ENCODE measurements at regions not wholly inside any gene's neighbourhood (a gene's known extent, or its start where the extent isn't known, plus 50 kb on each side); places are given as distances from the start of the nearest gene placed in this dataset.
"Not testable (repeated sequence)": the region's sequence is repeated elsewhere in the genome, so short reads cannot be mapped to it uniquely, and the experiment has no call there.

DNA sequence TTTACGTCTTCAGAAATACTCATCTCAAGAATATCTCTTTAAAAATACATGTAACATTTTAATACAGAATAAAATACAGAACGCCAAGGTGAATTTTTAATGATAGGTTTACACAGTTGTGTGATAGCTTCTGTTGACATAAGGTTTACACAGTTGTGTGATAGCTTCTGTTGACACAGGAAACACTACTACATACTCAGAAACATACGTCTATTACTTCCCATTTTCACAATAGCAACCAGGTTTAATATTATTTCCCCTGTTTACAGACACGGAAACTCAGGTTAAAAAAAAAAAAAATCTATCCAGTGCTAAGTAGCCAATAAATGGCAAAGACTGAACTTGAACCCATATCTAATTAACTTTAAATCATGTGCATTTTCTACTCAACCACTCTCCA is 571.2 kb downstream of the LIG4 start:
- DNase-seq, result no peak

DNA sequence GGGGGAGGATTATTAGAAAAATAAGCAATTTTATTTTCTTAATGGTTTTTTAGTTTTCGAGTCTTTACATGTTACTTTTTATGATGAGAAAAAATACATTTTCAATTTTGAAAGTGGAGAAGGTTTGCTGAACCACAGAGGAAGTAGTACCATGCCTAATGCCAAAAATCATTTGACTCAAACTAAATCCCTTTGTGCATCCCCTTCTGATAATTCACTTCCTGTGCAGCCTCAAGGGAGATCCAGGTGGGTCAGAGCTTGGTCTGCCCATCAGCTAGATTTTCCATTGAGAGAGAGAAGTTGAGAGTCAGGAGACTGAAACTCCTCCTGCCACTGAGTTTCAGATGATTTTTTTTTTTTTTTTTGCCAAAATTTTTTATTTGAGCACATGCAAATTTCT is 571.7 kb downstream of the LIG4 start:
- peak; percentile 35 for DNase-seq

DNA sequence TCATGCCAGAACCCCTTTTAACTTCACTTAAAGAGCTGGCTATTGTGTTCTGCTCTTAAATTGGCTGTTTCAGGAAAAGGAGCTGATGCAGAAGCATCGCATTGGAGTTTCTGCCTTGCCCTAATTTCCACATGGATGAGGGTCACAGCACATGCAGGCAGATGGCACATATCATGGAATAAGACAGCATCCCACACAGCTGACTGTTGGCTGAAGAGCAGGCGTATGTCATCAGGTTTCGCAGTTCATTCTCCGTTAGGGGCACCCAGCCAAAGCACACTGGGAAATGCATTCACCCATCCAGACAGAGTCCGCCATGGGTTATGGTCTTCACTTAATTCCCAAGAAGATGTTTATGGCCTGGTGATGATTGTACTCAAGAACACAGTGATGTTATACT is 572.5 kb downstream of the LIG4 start:
- DNase-seq, result peak; percentile 91

DNA sequence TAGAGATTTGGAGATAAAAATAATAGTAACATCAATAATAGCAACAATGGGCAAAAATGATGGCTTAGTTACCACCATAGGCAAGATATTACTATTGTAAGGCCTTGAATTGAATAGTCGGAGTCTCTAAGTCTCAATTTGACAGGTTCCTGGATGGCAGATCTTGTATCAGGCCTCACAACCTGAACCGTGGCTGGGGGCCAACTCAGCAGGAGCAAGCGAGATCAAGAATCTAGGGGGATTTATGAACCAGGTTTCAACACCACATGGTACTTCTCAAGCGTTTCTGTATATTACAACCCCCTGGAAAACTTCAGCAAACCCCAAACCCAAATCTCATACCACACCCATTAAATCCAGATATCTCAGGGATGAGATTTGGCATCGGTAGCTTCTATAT is 573.8 kb downstream of the LIG4 start:
- DNase-seq, result no peak

DNA sequence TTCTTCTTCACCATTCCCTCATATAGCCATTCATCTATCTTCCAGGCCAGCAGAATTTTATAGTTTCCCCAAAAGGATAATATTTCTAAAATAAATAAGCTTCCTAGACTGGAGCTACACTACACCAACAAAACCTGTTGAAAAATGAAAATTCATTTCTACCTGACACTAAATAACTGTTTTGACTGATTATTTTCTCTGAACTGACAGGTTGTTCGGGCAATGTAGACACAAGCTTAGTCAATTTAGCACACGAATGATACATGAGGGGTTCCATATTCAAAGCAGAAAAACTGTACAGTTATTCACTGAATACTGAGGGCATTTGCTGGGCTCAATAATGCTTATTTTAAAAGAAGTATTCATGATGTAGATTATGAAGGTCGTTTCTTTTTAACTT is 589.7 kb downstream of the LIG4 start:
- DNase-seq, result no peak

DNA sequence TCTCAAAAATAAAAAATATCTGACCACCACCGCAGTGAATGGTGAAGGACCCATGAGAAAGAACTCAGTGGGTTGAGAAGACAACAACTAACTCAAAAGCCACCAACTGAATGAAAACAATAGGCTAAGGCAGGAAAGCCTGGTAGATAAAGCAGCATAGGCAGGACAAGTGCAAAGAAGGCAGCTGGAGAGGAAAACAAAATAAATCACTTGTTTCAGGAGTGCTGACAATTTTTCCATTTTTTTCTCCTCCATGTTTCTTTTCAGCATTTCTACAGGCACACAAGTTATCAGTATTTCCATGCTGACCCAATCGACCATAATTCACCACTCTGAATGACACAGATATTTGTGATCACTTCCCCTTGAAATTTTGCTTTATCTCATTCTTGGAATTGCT is 597.8 kb downstream of the LIG4 start:
- DNase-seq, result no peak

DNA sequence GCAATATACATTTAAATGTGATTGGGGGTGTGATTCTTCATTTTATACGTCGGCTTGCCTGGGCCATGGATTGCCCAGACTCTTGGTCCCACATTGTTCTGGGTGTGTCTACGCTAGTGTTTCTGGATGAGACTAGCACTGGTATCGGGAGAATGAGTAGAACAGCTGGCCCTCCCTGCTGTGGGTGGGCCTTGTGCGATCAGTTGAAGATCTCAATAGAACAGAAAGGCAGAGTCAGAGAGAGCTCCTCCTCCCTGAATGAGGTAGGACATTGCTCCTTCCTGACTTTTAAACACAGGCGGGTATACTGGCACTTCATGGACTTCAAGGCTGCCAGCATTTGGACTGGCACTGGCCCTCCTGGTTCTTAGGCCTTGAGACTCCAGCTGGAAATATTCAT is 603.0 kb downstream of the LIG4 start:
- no peak for DNase-seq

DNA sequence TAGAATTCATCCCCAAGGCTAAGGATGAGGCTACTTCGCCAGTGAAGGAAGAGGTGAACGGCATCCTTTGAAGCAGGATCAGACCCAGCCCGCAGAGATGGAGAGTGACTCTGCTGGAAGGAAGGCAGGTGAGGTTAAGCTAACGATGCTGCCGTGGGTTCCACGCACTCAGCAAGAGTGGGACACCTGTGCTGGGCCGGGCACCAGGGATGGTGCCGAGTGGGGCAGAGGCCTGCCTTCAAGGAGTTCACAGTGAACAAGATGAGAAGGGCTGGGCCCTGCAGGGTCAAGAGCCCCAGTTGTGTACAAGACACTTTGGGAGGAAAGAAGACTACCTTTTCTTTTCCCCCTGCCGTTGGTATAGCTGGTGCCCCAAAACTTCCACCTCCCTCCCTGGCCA is 606.6 kb downstream of the LIG4 start:
- DNase-seq, result no peak

DNA sequence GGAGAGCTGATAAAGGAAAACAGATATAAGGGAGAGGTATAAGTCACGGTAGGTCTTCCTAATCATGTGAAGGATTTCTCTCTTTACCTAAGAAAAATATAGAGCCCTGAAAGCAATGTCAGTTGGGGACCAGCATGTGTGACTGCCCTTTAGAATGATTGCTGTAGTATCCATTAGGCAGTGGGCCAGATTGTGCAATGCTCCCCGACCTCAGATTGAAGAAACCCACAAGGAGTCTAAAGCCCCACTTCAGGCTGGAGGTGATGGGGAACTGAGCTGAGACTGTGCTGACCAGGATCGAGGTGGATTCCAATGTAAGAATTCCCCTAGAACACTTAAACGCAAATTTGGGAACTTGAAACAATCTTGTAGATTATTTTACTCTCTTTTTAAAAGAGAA is 614.4 kb downstream of the LIG4 start:
- no peak for DNase-seq

DNA sequence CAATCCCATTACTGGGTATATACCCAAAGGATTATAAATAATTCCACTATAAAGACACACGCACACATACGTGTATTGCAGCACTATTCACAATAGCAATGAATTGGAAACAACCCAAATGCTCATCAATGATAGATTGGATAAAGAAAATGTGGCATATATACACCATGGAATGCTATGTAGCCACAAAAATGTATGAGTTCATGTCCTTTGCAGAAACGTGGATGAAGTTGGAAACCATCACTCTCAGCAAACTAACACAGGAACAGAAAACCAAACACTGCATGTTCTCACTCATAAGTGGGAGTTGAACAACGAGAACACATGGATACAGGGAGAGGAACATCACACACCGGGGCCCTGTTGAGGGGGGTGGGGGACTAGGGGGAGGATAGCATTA is 619.0 kb downstream of the LIG4 start:
- DNase-seq, result not testable (repeated sequence)

DNA sequence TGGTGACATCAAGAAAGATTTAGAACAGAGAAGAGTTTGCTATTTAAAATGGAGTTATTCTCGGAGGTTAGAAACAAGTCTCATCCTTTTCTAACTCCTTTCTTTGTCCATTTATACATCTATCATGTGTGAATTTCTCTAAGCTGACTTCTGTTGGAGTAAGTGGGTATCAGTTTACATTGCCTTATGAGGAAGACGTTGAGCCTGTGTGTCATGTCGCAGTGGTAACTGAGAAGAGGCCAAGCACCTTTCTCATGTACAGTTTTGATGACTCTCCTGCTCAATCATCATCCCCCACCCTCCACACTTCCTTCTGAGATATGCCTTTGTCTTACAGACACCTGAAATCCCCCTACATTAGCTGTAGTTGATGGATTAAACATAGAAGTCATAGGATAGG is 624.8 kb downstream of the LIG4 start:
- no peak for DNase-seq

DNA sequence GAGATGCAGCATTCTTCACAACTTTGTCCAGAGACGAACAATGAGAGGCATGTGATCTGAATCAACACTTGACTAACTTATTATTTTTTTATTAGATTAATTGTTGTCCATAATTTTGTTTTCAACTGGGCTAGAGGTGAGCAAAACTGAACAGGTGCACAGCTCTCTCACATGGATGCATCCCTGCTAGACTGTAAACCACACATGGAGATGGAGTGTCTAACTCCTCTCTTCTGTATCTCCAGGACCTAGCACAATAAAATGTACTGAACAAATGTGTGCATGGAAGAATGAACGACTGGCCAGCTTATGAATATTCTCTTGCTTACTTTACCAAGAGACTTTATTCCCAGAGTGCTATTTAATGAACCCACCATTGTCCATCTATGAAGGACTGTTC is 627.7 kb downstream of the LIG4 start:
- DNase-seq, result no peak

DNA sequence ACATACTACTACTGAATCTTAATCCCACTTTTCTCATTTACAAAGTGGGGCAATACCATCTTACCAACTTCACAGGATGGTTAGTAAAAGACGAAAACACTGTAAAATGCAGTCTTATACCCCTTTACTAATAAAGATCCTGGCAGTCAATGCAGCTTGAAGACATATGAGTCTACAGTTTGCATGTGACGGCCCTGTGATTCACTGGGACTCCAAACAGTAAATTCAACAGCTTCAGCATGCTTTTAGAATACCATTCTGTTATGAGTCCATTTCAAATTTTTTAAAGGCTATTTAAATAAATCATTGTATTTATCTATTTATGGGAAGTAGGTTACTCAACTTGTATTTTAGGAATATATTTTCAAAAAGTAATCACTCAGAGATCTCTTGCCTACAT is 629.1 kb downstream of the LIG4 start:
- no peak for DNase-seq

DNA sequence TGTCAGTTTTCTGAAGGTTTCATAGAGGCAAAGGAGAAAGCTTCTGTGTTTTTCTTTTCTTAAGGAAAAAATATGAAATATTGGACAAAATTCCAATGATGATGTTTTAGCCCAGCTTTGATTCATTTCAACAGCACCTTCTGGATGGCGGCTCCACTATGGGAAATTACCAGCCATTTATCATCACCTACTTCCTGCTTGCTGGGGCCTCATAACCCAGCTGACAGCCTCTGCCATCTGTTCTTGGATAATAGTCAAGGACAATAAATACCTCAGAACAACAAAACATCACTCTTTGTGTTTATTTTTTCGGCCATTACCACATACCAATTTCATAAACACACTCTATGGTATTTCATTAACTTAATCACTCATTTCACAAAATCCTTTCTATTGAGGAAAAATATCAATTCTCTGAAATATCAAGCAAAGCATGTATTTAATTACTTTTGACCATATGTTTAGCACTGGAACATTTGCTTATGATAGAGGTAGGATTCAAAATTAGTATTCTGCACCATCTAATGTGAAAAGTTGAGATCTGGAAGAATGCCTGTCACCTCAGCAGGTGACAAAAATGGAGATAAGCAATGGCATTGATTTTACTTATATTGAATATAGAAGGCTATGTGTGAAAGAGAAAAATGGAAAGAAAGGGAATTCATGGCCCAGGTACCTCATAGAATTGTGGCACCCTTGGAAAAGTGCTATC is 629.7 kb downstream of the LIG4 start:
- DNase-seq, result no peak

DNA sequence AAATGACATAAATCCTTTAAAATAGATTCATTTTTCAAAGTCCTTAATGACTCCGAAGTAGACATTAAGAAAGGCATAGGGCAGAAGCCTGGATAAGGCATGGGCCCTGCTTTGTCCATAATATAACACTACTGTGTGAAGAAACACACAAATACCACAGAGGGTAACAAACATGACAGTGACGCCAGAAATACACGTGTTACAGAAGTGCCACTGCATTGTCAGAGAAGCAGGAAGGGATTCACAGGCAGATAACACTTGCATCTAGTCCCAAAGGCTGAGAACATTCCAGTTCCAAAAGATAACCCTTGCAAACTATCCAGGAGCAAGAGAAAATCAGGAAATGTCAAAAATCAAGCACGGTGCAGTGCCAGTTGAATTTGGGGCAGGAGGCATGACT is 633.2 kb downstream of the LIG4 start:
- DNase-seq, result no peak

DNA sequence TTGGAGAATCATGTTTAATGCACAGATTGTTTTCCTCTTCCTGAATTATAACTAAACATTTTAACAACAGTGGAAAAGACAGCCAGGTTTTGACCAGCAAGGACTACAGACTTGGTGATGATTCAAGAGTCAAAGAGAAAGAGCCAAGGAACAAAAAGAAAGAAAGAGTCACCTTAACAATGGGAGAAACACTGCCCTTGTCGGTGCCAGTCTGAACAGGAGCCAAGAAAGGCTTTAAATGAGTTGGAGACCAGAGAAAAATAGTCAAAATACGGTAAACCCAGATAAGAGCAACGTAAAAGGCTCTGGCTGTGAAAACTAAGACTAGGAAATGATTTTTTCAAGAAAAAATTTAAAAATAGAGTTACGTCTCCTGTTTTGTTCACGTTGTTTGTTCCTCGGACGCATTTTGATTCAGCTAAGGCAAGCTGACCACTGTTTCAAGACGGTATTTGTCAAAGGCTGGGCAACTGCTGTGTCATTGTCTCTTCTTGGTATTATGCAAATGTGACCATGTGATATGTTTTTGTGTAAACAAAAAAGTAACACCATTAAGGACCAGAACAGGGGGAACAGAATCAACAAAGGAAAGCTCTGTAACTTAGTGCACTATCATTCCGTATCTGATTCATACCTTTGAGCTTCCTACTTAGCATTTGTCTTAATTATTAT is 634.5 kb downstream of the LIG4 start:
- DNase-seq, result no peak

DNA sequence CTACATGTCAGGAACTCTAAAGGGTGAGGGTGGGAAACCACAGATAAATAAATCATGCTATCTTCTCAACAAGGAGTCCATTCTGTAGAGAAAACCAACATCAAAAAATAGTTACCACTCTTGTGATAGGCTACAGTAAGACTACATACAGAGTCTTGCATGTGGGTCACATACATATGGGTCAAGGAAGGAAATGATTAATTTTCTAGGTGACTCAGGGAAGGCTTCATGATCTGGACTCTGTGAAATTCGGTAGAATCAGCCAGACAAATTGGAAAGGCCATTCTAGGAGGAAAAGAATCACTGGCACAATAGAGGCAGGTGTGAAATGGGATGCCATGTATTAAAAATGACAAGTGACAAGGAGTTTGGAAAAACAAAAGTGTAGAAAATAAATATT is 638.9 kb downstream of the LIG4 start:
- no peak for DNase-seq

DNA sequence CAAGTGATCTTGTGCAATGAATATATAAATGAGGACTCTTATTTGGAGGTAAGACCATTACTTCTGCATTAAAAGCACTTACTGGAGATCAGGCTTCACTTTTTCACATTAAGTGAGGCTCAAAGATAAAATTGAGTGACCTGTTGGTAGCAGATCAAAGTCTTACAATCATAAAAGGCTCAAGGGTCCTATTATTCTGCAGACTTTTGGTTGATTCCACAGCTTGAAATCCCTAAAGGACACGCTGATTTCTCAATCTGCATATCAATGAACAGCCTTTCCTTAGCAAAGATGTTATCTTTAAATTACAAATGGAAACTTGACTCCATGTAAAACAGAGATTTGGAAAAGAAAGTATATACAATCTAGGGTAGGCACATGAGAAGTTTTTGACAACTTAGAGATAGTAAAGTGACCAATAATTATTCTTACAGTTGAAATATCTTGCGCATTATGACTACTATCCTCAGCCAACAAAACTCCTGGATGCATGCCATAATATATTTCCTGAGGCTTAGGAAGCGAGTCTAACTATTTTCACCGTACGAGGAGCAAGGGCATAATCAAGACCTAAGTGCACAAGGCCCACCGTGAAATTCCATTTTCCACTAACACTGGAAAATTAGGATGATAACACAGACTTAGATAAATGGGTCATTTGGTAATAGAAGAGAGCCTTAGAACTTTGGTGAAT is 640.7 kb downstream of the LIG4 start:
- DNase-seq, result no peak

DNA sequence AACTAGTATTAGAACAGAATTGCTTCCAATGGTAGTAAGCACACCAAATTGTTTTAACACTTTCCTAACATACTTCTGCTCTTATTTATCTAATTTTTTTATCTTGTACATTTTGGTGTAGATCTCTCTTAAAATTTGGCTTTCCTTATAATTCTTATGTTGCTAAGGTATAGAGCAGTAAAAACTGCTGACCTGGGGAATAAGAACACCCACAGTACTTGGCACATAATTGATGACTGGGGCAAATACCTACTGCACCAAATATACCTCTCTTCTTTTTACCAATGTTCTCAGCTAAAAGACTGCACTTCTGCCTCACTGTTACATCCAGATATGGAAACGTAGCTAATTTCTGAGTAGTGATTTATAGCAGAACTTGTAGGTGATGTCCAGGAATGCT is 642.2 kb downstream of the LIG4 start:
- no peak for DNase-seq

DNA sequence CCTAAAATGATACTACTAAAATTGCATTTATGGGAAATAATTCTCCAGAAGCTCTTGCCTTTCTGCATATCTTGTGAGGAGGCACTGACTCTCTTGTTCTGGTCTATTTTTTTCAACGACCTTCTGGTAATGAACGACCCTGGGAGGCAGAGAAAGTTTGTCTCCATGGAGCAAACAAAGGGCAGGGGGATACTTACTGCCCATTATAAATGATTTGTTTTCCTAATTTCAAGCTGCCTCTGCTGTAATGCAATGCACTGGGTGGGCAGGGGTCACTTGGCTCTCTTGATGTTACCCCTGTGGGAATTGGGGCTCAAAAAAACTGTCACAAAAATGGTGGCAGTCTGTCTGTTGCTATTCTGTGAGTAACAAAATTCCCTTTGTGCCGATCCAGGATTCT is 643.2 kb downstream of the LIG4 start:
- no peak for DNase-seq

DNA sequence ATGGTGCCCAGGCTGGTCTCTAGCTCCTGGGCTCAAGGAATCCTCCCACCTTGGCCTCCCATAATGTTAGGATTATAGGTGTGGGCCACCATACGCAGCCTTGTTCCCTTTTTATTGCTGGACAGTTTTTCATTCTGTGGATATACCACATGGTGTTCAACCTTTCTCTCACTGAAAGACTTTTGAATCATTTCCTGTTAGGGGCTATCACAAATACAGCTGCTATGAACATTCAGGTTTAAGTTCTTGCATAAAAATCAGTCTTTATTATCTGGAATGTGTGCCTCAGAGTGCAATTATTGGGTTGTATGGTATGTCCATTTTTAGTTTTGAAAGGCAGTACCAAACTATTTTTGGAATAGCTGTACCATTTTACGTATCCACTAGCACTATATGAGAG is 647.2 kb downstream of the LIG4 start:
- no peak for DNase-seq

DNA sequence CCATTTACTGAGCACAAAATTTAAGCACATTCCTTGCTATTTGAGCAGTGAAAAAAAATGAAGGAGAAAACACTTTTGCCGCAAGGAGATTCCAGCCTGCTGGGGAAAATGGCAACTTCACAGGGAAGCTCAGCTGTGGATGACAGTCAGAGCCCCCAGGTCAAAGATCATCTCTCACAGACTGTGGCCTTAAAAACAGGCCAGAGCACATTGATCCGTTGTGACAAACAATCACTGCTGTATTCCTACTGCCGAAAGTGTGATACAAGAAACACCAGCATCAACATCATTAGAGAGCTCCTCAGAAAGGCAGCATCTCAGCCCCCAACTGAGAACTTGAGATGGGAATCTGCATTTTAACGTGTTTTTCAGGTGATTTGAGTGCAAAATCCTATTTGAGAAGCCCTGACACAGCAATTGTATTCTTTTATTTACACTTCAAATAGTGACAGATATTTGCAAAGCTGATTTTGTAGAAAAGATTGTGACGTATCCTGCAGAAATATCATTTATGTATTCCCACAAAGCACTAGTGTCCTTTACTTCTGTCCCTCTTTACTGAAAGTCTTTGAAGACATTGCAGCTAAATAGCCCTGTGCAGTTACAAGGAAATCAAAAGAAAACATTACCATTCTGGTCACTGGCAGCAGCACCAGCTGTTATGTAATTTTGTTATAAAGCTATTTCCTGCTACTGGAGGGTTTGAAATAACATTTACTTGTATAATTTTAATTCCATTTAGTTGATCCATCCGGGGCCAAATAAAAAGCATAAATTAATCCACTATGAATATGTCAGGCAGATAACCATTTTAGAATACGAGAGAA is 652.0 kb downstream of the LIG4 start:
- DNase-seq, result no peak

DNA sequence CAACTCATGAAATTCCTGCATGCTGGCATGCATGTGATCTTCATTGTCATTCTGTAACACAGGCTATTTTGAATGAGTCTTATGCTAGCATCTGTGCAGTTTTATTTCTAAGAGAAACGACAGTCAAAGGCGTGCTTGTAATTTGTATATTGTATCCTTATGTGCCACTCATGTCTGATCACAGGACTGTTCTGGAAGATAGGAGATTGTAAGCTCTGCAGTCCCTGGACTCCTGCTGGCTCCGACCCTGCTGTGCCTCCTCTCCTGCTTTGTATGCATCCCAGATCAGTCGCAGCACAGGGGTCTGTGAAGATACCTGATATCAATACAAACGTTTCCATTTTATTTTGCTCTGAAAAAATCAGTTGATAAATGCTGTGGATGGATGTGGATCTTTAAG is 653.1 kb downstream of the LIG4 start:
- no peak for DNase-seq

DNA sequence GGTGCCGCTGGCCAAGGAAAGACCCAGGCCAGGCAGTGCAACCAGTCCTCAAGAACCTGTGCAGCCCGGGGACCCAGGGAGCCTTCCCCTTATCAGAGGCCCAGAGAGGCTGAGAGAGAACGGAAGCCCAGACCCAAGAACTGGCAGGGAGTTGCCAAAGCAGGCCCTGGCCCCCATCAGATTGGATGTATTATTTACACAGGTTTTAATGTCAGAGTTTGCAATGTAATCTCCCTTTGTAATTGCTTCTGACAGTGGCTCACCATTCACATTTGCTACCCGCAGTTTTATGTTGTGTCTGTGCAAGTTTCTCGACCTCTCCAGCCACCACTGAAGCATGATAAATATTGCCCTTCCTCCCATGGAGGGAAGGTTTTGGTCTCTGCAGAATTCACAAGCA is 660.9 kb downstream of the LIG4 start:
- peak; percentile 11 for DNase-seq
